NCI-H1436 treated with DMSO at 0.1 percent for 48 hours (cell line): ENCODE measurements at regions not wholly inside any gene's neighbourhood (a gene's known extent, or its start where the extent isn't known, plus 50 kb on each side); places are given as distances from the start of the nearest gene placed in this dataset.

Experiments
- DNase-seq: peaks from one replicate; lab custom pipeline; 2025; lab: John Stamatoyannopoulos, UW

- DNase-seq = no peak
Measured at GRCh38 chr1:181858135-181858534, 203.4 kb downstream of the ZNF648 start.
